Upper lobe of left lung (tissue), 4 donors: ENCODE measurements at regions not wholly inside any gene's neighbourhood (a gene's known extent, or its start where the extent isn't known, plus 50 kb on each side); places are given as distances from the start of the nearest gene placed in this dataset.

ENCODE experiments used
- CTCF ChIP-seq, 6 experiments: fragments of 450-650 bp in 4 of 6; fragments of 200-600 bp in 2 of 6; sonication (generic) in 2 of 6; IDR thresholded peaks; one replicate each; pipeline ENCODE4 v1.5.1; 2016 to 2019; ENCODE audit warnings: antibody characterized with exemption in 6 of 6
- POLR2A ChIP-seq, 4 donors: fragments of 450-650 bp; IDR thresholded peaks; one replicate each; pipeline ENCODE4 v1.5.1; 2016 to 2017; ENCODE audit warnings: antibody characterized with exemption in 4 of 4, mild to moderate bottlenecking in 2 of 4

DNA sequence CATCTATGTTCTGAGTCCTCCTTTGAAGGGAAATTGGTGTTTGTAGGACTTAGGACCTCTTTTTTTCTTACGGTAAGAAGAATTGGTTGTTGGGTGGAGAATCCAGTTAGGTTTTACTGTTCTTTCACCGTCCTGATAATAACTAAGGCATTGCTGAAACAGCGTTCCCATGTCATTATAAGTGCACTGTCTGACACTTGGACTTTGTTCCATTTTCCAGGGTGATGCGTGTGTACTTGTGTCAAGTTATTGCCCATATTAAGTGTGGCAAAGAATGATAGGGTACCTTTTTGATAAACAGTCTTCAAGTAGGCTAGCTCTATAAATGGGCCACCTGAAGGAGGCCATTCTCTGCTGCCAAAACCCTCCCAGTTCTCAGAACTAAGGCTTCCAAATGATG, 119.7 kb downstream of the AASDH start:
- TF ChIP-seq POLR2A (IDR thresholded peaks at IDR 0.05) (no peak), CTCF (IDR thresholded peaks at IDR 0.05) (no peak)
